GM12878 (cell line): ENCODE measurements at regions not wholly inside any gene's neighbourhood (a gene's known extent, or its start where the extent isn't known, plus 50 kb on each side); places are given as distances from the start of the nearest gene placed in this dataset.

Experiments used
- ATAC-seq: fragments of 200-7000 bp; cut with Tn5 transposase; 3 replicates; pipeline ENCODE4 v1.9.1; 2020; ENCODE audit warnings: mild to moderate bottlenecking, moderate library complexity
- BruUV-seq: library from RNA; stranded (reverse); fragments of 400-500 nt; replicated peaks from 2 replicates; lab custom pipeline; 2021; lab: Mats Ljungman, UMichigan
- CTCF ChIA-PET: fragments of 300-600 bp; sonication (Branson Sonifier 250); formaldehyde crosslinking; extraction: SDS; loops from one replicate; lab custom pipeline; 2021; ENCODE audit warnings: inconsistent platforms; lab: Yijun Ruan, JAX
- POLR2A ChIA-PET: fragments of 350-600 bp; formaldehyde crosslinking; extraction: SDS; loops from one replicate; lab custom pipeline; 2021; ENCODE audit warnings: inconsistent platforms; lab: Charles Lee
- RAD21 ChIA-PET: fragments of 300-600 bp; sonication (Branson Sonifier 250); formaldehyde crosslinking; loops from one replicate; lab custom pipeline; 2023; ENCODE audit warnings: antibody characterized with exemption; ENCODE audit not compliant: unreplicated experiment; lab: Charles Lee
- SMC1A ChIA-PET: fragments of 300-600 bp; sonication (Branson Sonifier 250); formaldehyde crosslinking; loops from one replicate; lab custom pipeline; 2023; ENCODE audit not compliant: unreplicated experiment, uncharacterized antibody; lab: Charles Lee
- DNase-seq: peaks from one replicate; pipeline ENCODE4 v3.0.0-alpha.2; 2011; ENCODE audit warnings: low read depth, low spot score
- FAIRE-seq: peaks from 3 replicates; lab custom pipeline; 2011; peaks lifted over from hg19 to GRCh38; lab: Jason Lieb, UNC
- H2AFZ ChIP-seq: 2 replicates; pipeline ENCODE4 v1.6.0; 2011; ENCODE audit warnings: low read depth, low read length, control low read depth; ENCODE audit not compliant: control insufficient read depth
- H3K27ac ChIP-seq: 2 replicates; pipeline ENCODE4 v1.5.1; 2011; ENCODE audit warnings: control low read depth; ENCODE audit not compliant: control insufficient read depth, insufficient read depth
- H3K27me3 ChIP-seq, 2 experiments: replicated peaks in 1 of 2; 2 replicates each; pipeline versions ENCODE4 v1.6.0 to v1.6.1; 2011; ENCODE audit warnings: low read length in 1 of 2; ENCODE audit not compliant: control insufficient read depth in 2 of 2, insufficient read depth in 2 of 2
- H3K36me3 ChIP-seq, 2 experiments: 2 replicates each; pipeline ENCODE4 v1.5.1; 2011; ENCODE audit warnings: low read length in 1 of 2; ENCODE audit not compliant: control insufficient read depth in 2 of 2, insufficient read depth in 2 of 2
- H3K4me1 ChIP-seq: 2 replicates; pipeline ENCODE4 v1.6.1; 2011; ENCODE audit warnings: mild to moderate bottlenecking, low read length, moderate library complexity, mixed read lengths; ENCODE audit not compliant: control insufficient read depth, insufficient read depth
- H3K4me2 ChIP-seq: 2 replicates; pipeline ENCODE4 v1.6.0; 2011; ENCODE audit warnings: control low read depth; ENCODE audit not compliant: control insufficient read depth, insufficient read depth
- H3K4me3 ChIP-seq: fragments of 200-600 bp; sonication (generic); 2 replicates; pipeline ENCODE4 v1.5.1; 2016
- H3K79me2 ChIP-seq: 2 replicates; pipeline ENCODE4 v1.6.0; 2011; ENCODE audit warnings: low read length; ENCODE audit not compliant: control insufficient read depth, insufficient read depth
- H3K9ac ChIP-seq: 2 replicates; pipeline ENCODE4 v1.8.0; 2011; ENCODE audit warnings: low read length, control low read depth, mixed read lengths; ENCODE audit not compliant: control insufficient read depth, insufficient read depth
- H3K9me3 ChIP-seq: replicated peaks from 3 replicates; pipeline ENCODE4 v1.5.1; 2011; ENCODE audit warnings: mild to moderate bottlenecking, low read length; ENCODE audit not compliant: control insufficient read depth, insufficient read depth
- H4K20me1 ChIP-seq: 2 replicates; pipeline ENCODE4 v1.6.0; 2011; ENCODE audit not compliant: control insufficient read depth, insufficient read depth
- GABPA ChIP-seq: IDR thresholded peaks from 2 replicates; pipeline ENCODE4 v1.6.1; 2014; ENCODE audit warnings: antibody characterized with exemption, low read depth, mild to moderate bottlenecking, inconsistent platforms
- RAD21 ChIP-seq: IDR thresholded peaks from 2 replicates; pipeline ENCODE4 v1.6.1; 2011; ENCODE audit warnings: mild to moderate bottlenecking, low read depth, low read length, moderate library complexity; ENCODE audit not compliant: insufficient read depth
- TBL1XR1 ChIP-seq: IDR thresholded peaks from 2 replicates; pipeline ENCODE4 v1.6.1; 2012; ENCODE audit warnings: low read depth, low read length, improper control_type of control experiment
- ZBED1 ChIP-seq: IDR thresholded peaks from 2 replicates; pipeline ENCODE4 v1.6.1; 2016; ENCODE audit warnings: borderline replicate concordance
- WGBS: methylation state at CpG from one replicate; pipeline ENCODE4 v1.1.6; 2016; ENCODE audit warnings: low lambda C conversion rate; ENCODE audit not compliant: insufficient replicate concordance, insufficient coverage; ENCODE audit errors: missing lambda C conversion rate; 5-methylcytosine and 5-hydroxymethylcytosine counted together
- in situ Hi-C: fragments of 300-500 bp; cut with MboI; formaldehyde crosslinking; loops from 9 replicates; pipeline ENCODE4 v1.14.3; 2018; ENCODE audit warnings: mixed read lengths
- intact Hi-C: fragments of 100-400 bp; cut with micrococcal nuclease; formaldehyde crosslinking; loops from one replicate; pipeline ENCODE4 v1.14.2; 2022; ENCODE audit not compliant: unreplicated experiment
- TF ChIP-seq, protein P1 (sequence below): IDR thresholded peaks from 2 replicates; pipeline ENCODE4 v1.6.1; 2012; ENCODE audit warnings: low read length, inconsistent platforms
- TF ChIP-seq, protein P2 (sequence below): fragments of 450-650 bp; IDR thresholded peaks from 2 replicates; pipeline ENCODE4 v1.6.1; 2016; ENCODE audit warnings: mild to moderate bottlenecking
- TF ChIP-seq, protein P3 (sequence below): fragments of 450-650 bp; formaldehyde crosslinking; IDR thresholded peaks from 2 replicates; pipeline ENCODE4 v1.4.0; 2022; ENCODE audit warnings: mild to moderate bottlenecking, moderate library complexity

DNA sequence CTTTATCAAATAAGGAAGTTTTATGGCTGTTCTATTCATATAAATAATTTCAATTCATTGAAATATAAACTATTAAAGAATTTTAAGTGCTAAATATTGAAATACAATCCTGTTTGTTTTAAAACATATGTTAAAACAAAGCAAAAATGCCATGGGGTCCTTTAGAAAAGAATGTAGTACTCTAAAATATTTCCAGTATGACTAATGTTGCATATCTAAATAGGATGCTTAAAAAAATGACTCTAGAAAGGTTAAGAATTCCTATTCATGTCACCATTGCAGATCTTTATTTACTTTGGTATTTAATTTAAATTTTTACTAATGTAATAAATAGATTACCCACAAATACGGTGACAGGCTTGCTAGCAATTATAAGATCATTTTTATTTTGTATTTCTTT, 132.3 kb downstream of the ZNF608 start:
- Histone ChIP-seq H3K4me1 (no peaks in the 10 kb centered on the region), H3K9me3 (no peaks in the 10 kb centered on the region; the same call in 2 of the 3 replicates), H3K27ac (no peak overlapping the region), H3K9ac (no peak overlapping the region), H3K27me3 (no peaks in the 10 kb centered on the region), H4K20me1 (no peaks in the 10 kb centered on the region), H2AFZ (no peak overlapping the region), H3K4me2 (no peak overlapping the region), H3K79me2 (no peaks in the 10 kb centered on the region), H3K4me3 (no peak overlapping the region), H3K36me3 (no peaks in the 10 kb centered on the region)
- POLR2A ChIA-PET, result no interaction called here
- no peak for DNase-seq
- RAD21 ChIA-PET, result no interaction called here
- no peak for FAIRE-seq
- no TSS peak for BruUV-seq
- in situ Hi-C loops (no loop called here), intact Hi-C loops (no loop called here)
- SMC1A ChIA-PET, result interaction anchor here (1.2 to 1.4 kb wide), 2 partner anchors 10 to 30 kb away, joined by 3 to 5 read pairs; no protein-coding TSS in a partner anchor
- 43% methylated on average over 1 of the region's 1 CpG for WGBS
- no peak for ATAC-seq
- TF ChIP-seq TBL1XR1, result no peak
- TF ChIP-seq ZBED1, result no peak
- TF ChIP-seq, protein P1, sequence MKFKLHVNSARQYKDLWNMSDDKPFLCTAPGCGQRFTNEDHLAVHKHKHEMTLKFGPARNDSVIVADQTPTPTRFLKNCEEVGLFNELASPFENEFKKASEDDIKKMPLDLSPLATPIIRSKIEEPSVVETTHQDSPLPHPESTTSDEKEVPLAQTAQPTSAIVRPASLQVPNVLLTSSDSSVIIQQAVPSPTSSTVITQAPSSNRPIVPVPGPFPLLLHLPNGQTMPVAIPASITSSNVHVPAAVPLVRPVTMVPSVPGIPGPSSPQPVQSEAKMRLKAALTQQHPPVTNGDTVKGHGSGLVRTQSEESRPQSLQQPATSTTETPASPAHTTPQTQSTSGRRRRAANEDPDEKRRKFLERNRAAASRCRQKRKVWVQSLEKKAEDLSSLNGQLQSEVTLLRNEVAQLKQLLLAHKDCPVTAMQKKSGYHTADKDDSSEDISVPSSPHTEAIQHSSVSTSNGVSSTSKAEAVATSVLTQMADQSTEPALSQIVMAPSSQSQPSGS, result no peak
- TF ChIP-seq, protein P2, sequence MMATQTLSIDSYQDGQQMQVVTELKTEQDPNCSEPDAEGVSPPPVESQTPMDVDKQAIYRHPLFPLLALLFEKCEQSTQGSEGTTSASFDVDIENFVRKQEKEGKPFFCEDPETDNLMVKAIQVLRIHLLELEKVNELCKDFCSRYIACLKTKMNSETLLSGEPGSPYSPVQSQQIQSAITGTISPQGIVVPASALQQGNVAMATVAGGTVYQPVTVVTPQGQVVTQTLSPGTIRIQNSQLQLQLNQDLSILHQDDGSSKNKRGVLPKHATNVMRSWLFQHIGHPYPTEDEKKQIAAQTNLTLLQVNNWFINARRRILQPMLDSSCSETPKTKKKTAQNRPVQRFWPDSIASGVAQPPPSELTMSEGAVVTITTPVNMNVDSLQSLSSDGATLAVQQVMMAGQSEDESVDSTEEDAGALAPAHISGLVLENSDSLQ, result no peak
- TF ChIP-seq, protein P3, sequence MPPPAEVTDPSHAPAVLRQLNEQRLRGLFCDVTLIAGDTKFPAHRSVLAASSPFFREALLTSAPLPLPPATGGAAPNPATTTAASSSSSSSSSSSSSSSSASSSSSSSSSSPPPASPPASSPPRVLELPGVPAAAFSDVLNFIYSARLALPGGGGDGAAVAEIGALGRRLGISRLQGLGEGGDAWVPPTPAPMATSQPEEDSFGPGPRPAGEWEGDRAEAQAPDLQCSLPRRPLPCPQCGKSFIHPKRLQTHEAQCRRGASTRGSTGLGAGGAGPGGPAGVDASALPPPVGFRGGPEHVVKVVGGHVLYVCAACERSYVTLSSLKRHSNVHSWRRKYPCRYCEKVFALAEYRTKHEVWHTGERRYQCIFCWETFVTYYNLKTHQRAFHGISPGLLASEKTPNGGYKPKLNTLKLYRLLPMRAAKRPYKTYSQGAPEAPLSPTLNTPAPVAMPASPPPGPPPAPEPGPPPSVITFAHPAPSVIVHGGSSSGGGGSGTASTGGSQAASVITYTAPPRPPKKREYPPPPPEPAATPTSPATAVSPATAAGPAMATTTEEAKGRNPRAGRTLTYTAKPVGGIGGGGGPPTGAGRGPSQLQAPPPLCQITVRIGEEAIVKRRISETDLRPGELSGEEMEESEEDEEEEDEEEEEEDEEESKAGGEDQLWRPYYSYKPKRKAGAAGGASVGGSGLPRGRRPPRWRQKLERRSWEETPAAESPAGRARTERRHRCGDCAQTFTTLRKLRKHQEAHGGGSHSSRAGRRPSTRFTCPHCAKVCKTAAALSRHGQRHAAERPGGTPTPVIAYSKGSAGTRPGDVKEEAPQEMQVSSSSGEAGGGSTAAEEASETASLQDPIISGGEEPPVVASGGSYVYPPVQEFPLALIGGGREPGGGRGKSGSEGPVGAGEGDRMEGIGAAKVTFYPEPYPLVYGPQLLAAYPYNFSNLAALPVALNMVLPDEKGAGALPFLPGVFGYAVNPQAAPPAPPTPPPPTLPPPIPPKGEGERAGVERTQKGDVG (CRISPR knock-in tag), result no peak
- TF ChIP-seq RAD21, result no peak
- no peak for TF ChIP-seq GABPA
- CTCF ChIA-PET, result interaction anchor here (0.6 kb wide), 1 partner anchor 1436 kb away, joined by 3 read pairs; no protein-coding TSS in a partner anchor
